DMS53 treated with DMSO at 0.1 percent for 48 hours (cell line): ENCODE measurements at regions not wholly inside any gene's neighbourhood (a gene's known extent, or its start where the extent isn't known, plus 50 kb on each side); places are given as distances from the start of the nearest gene placed in this dataset.

Experiments
- DNase-seq: peaks from one replicate; lab custom pipeline; 2025; ENCODE audit not compliant: unreplicated experiment; lab: John Stamatoyannopoulos, UW

- DNase-seq = no peak
Measured at GRCh38 chr3:193825617-193826016, 232.6 kb downstream of the OPA1 start.

DNA sequence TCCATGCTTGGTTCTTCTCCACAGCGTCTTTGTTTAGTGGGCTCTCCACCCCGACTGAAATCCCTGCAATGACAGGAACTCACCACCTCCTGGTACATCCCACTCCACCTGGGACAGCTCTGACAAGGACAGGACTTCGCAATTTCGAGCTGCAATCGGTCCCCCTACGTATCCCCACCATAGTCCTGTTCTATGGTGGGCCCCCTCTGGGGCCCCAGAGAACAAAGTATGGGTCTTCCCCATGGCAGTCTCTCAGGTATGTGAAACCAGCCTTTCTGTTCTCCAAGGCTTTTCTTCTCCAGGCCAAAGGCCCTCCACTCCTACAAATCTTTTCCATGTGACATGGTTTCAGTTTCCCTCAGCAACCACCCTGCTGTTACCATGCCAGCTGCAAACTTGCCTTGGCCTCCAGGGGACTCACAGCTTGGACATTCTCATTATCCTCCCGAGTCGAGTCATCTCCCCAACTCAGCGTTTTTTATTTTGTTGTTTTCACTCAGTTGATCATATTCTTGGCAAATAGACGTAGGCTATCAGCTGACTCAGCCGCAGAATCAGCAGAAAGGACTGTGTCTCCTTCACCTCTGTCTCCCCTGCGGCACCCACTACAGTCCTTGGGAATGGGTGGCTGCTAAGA is 233.3 kb downstream of the OPA1 start:
- no peak for DNase-seq

DNA sequence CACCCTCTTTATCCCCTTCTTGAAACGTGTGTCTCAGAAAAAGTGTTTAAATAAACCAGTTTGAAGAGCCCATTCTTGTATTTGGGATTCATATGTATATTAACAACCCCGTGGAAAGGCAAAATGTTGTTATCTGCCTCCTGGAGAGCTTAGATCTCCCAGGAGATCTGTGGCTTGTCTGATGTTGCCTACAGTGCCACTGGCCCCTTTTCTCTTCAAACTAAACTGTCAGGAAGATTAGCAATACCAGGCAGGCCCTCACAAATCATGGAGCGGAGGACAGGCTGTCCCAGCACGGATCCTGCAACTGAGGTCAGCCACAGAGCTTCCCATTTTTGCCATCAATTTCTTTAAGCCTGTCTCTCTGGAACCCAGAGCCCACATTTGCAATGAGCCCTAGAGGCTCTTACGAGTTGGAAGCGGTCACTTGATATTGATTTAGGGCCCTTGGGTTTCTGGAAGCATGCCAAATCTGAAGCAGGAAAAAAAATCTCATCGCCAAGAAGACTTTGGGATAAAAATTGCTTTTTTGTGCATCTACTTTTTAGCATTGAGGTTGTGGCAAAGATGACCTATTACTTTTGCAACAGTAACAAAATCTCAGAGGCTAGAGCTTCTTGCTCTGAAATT is 234.1 kb downstream of the OPA1 start:
- DNase-seq = no peak

GRCh38 chr3:193827871-193828270 is 234.9 kb downstream of the OPA1 start:
- DNase-seq = no peak

- peak; percentile 16 for DNase-seq
Measured at GRCh38 chr3:193828477-193828876, 235.5 kb downstream of the OPA1 start.

- peak; percentile 61 for DNase-seq
Measured at GRCh38 chr3:193829781-193830180, 236.8 kb downstream of the OPA1 start.

- no peak for DNase-seq
Measured at GRCh38 chr3:193830791-193831191, 237.8 kb downstream of the OPA1 start.

DNA sequence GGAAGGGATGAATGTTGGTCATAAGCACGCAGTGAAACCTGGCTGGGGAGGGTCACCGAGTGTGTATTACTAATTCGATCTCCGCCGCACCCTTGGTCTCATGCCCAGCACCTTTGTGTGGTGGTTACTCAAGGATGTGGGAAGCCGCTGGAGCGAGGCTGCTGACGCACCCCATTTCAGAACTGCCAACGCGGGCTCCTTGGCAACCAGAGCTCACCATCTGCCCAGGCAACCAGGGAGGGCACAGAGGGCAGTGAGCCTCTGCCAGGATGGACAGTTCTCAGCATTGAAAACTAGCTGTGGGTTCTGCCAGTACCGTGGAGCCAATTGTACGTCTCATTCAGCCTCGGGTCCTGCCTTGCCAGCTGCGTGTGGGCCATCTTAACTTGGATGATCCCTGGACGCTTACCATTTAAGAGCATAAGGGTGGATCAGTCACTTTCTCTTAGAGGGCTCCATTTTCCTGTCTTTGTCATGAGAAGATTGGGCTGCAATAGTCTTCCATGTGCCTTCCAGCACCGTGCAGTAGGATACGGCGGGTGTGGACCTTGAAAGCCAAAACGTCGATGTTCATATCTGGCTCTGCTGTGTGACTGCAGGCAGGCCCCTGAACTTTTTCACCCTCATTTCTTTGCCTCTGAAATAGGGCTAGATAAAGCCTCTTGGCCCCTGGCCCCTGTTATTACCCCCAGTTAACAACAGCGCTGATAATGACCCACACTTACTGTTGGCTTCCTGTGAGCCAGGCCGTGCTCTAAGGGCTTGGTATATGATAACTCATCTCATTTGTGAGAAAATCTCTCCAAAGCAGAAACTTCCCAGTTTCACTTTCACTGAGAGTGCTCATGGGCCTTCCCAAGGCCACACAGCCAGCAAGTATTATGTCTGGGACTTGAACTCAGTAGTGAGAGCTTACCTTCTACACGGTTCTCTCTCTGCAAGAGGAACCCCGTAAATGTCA is 238.8 kb downstream of the OPA1 start:
- no peak for DNase-seq

DNA sequence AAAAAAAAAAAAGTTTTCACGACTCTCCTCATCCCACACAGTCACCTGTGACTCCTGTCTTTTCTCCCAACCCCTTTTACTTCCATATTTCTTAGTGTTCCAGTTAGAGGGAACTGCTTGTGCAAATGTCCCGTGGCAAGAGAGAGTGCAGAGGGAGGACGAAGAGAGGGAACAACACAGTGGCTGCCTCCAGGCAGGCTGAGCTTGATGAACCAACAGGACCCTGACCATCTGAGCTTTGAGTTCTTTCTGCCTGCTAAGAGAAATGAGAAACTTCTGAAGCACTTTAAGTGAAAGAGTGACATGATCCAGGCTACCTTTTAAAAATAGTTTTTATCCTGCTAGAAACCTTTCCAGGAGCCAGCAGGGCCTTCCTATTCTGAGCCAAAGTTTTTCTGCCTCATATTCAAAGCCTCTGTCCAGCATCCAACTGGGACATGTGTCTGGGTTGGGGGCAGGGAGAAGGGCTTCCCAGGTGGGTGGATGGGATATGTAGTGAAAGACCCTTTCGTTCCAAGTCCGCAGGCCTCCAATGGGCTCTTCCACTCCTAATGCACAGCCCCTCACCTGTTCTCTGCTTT is 239.9 kb downstream of the OPA1 start:
- DNase-seq = no peak

DNA sequence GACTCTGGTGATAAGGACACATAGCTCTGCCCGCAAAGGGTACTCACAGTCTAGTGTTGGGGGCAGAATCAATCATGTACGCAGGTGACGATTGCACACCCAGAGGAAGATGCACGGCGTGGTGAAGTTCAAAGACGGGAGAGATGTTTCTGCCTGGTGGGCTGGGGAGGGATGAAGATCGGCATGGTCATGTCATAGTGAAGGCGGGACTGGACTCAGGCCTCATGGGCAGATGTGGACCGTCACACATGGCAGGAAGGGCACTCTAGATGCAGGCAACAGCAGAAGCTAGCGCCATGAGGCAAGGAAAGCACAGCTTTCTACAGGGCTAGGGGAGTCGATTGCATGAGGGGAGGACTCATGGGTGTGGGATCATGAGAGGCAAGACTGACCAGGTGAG is 240.6 kb downstream of the OPA1 start:
- no peak for DNase-seq

DNA sequence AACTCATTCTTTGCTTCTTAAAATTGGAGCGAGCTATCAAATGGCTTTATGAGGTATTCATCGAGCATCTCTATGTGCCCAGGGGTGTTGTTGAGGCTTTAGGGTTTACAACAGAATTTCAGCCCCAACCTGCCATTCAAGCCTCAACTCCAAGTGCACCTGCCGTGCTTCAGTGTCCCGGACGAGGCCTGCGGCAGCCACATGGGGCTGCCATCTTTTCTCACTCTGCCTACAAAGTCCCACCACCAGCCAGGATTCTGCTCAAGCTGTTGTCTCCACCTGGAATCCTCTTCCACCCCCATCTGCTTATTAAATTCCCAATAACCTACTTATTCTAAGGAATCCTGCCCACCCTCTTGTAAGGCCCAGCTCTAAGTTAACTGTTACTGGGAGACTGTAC is 242.4 kb downstream of the OPA1 start:
- no peak for DNase-seq

DNA sequence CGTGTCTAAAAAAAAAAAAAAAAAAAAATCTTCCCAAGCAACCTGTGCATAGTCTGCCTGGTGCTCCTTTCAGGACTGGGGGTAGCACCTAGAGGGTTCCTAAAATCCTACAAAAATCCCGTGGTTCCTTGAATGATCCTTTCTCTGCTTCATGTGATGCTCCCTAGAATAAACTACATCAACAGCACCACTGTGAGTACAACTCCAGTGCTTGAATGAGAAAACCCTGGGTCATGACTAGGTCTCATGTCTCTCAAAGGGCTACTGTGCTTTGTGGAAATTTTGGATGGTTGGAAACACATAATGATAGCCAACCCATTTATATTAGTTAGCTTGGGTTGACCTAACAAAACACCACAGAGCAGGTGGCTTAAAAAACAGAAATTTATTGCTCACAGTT is 243.5 kb downstream of the OPA1 start:
- no peak for DNase-seq

- no peak for DNase-seq
Measured at GRCh38 chr3:193836918-193837317, 243.9 kb downstream of the OPA1 start.

DNA sequence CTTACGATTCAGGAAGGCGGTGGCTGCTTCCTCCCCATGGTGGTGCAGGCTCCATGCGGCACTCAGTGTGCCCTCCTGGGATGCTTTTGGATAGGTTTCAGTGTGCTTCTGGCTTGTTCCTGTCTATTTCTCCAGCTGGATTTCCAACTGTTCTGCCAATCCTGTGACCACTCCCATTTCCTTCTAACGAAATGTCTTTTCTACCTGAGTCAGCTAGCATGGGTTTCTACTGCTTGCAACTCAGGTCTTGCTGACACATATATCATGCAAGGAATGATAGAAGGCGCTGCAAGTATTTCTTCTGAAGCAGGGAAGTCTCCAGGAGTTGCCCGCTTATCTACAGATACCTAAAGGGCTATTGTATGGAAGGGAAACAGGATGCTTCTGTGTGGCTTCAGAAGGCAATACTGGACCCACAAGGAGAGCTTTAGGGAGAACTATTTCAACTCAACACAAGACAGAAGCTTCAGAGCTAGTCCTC is 244.4 kb downstream of the OPA1 start:
- no peak for DNase-seq

GRCh38 chr3:193840111-193840641 is 247.2 kb downstream of the OPA1 start:
- DNase-seq = no peak

DNA sequence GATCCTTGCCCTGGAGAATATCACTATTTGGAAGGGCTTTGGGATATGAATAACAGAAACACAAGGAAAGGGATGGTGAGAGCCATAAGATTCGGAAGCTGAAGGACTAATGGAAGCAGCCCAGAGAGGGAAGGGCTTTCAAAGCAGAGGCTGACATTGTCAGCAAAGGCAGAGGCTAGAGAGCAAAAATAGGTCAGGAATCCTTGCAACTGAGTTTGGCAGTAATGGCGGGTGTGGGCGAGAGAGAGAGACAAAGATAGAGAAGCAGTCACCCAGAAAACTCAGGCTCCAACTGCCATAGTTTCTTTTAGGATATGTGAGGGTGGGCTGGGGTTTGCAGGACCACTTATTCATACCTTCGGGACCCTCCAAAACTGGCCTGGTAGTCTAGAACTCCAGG is 248.6 kb downstream of the OPA1 start:
- no peak for DNase-seq

GRCh38 chr3:193842029-193842798 is 249.2 kb downstream of the OPA1 start:
- no peak for DNase-seq

- DNase-seq = no peak
Measured at GRCh38 chr3:193842832-193843473, 249.9 kb downstream of the OPA1 start.

DNA sequence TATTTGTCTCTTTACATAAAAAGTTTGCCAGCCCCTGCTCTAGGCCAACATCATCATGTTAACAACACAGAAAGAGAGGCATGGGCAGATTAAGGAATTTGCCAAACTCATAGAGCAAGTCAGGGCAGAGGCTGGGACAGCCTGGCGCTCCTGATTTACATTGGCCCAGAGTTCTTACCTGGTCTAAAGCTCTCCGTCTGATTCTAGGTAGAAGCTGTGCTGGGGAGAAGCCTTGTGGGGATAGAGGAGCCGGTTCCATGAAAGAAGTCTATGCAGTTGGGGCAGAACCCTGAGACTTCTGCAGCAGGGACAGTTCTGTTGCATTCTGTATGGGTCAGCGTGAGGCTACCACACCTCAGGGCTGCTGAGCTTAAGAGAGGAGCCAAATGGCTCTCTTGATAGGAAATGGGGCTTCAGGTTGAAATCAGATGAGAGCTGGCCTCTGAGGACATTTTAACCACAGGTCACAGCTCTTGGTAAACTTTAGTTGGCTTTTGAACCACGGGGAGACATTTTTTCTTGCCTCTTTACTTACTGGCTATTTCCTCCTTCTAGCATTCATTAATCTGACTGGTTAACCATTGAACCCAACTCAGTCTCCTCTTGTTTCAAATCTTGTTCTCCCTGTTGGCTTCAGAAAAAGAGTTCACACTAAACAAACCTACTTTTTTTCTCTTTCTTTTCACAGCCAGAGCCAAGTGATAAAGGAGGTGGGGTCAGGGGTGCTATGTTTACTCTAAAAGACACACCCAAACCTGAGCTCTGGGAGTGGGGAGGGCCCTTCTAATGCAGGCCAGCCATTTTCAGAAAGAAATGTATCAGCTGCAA is 250.7 kb downstream of the OPA1 start:
- DNase-seq = no peak
